ENCODE measurements at regions not wholly inside any gene's neighbourhood (a gene's known extent, or its start where the extent isn't known, plus 50 kb on each side); places are given as distances from the start of the nearest gene placed in this dataset.
"Not testable (repeated sequence)": the region's sequence is repeated elsewhere in the genome, so short reads cannot be mapped to it uniquely, and the experiment has no call there.

DNA sequence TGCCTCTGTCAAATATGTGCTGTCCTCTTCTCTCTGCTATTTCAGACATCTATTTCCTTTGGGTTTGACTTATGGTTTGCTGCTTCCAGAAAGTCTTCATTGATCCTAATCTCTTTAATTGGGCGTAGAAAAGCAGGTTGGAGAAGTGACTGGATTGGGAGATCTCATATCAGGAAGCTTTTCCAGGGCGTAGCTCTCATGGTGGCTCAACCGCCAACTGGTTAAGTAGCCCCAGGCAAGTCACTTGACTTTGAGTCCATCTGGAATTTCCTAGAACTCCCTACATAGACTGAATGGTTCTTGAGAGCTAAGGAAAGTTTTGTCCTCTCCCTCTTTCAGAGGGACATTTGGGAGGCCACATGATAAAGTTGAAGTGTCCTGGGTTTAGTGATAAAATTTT lies 192.3 kb upstream of the GLRA1 start:
- DNase-seq (ENCODE audit: low read depth), result no peak

DNA sequence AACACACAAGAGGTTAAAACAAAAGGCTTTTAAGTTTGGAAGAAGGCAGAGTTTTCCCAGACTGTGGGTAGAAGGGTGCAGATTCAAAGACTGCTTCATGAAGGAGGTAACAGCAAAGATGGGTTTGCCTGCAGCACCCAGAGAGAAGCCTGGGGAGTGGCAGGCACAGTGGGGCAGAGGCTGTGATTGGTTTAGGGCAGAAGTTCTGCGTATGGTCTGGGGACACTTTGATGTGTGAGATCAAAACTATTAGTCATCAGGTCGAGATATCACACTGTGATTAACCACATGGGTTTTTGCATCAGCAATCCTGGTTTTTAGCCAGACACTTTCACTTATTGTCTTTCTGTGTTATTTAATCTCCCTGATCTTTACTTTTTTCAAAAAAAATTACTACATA lies 188.8 kb upstream of the GLRA1 start:
- DNase-seq (ENCODE audit: low read depth), result peak; percentile 7

DNA sequence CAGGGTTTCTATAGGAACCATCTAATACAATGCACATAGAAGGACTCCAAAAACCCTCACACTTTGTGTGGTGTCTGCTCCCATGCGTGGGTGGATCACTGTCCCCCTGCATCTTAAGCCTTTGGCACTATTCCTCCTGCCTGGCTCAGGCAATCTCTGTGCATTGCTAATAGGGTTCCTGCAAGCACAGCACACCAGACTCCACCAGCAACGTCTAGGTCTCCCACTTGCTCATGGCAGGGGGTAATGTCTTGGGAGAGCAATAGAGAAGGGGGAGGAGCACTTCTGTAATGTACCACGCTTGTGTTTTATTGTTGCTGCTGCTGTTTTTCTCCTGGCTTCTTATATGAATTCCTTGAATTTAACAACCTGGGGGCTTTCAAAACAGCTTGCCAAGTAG lies 182.6 kb upstream of the GLRA1 start:
- DNase-seq (ENCODE audit: low read depth), result no peak

DNA sequence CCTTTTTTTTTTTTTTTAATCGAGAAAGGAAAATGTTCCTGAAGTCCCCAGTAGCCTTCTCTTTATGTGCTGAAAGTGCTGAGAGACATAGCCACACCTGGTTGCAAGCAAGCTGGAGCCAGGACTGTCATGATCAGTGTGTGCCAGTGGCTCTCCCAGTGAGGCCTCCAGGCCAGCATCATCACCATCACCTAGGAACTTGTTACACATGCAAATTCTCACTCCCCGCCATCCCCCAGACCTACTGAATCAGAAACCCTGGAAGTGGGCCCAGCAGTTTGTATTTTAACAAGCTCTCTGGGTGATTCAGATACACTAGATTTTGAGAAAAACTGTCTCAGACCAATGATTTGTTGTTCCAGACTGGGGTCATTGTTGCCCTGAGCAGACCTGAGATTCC lies 181.9 kb upstream of the GLRA1 start:
- DNase-seq (ENCODE audit: low read depth), result no peak

DNA sequence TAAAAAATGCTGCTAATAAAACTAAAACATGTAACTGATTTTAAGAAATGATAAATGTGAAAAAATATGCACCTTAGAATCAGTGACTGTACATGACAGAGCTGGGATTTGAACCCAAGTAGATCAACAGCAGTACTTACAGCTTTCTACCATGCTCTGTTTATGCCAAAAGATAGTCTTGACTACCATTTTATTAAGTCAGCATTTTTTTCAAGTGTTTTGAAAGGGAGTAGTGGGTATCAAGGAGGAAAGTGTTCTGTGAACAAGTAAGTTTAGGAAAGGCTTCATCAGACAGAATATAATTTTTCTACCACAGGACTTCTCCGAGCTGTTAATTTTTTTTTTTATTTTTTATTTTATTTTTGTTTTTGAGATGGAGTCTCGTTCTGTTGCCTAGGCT lies 180.4 kb upstream of the GLRA1 start:
- DNase-seq (ENCODE audit: low read depth), result no peak

DNA sequence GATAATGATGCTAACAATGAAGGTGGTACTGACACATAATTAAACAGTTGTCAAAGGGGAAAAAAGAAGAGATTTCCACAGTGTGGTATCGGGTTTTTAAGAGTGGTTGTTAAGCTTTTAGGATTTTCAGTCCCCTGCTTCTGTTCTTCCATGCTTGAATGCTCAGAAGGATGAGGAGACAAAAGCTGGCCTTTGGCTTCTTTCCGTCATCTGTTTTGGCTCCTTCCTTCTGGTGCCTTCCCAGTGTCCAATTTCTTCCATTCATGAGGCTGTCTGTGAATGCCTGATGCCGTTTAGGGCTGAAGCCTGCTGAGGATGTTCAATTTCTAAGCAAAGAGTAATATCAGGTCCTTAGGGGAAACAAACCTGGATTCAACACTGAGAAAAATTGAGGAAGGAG lies 179.6 kb upstream of the GLRA1 start:
- DNase-seq (ENCODE audit: low read depth), result no peak

DNA sequence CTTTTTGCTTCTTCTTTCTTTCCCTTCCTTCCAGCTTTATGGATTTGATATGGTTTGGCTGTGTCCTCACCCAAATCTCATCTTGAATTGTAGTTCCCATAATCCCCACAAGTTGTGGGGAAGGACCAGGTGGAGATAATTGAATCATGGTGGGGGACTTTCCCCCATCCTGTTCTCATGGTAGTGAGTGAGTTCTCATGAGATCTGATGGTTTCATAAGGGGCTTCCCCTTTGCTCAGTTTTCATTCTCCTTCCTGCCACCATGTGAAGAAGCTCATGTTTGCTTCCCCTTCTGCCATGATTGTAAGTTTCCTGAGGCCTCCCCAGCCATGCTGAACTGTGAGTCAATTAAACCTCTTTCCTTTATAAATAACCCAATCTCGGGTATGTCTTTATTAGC lies 178.3 kb upstream of the GLRA1 start:
- not testable (repeated sequence) for DNase-seq (ENCODE audit: low read depth)

DNA sequence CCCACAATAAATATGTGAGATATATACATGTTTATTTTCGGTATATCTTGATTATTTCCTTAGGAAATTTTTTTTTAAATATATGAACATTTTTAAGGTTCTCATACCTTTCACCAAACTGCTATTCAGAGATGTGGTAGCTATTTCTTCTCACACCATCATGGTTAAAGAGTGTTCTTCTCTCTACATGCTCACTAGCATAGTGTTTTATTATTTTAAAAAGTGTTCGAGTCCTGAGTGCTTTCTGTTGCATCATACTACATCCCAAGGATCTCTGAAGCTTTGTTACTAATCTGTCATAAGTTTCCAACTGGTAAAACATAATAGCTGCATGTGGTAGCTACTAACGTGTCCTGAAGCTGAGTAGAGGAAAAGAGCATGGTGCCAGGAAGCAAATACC lies 177.4 kb upstream of the GLRA1 start:
- no peak for DNase-seq (ENCODE audit: low read depth)

DNA sequence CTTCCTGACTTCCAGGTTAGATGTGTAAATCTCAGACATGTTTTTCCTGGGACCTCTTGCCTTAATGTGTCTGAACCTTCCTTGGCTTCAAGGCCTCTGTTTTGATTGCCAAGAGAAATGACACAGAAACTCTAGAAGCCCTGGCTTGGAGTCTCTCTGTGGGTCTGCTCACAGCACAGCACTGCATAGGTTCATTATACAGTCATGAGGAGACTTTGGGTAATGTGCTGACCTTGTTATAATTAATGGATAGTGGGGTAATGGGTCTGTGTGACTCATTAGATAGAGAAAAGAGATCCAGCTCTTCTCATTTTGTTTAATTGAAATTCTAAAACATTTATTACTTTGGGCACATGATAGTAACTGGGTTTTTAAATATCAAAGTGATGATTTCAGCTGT lies 175.8 kb upstream of the GLRA1 start:
- no peak for DNase-seq (ENCODE audit: low read depth)

DNA sequence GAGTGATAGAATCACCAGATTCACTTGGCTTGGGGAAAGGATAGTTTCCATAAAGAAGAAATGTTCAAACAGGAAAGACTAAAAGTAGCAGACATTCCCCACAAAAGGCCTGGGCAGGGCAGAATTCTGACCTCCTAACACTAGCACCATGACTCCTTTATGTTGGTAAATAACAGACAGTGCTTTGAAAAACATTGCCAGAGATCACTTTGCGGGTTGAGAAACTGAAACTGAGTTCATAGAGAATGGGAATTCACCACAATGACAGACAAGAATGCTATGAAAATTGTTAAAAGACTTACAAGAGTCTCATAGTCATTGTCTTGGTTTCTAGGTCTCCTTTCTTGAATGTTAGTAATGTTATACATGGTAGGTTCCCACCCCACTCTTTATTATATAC lies 172.5 kb upstream of the GLRA1 start:
- no peak for DNase-seq (ENCODE audit: low read depth)

DNA sequence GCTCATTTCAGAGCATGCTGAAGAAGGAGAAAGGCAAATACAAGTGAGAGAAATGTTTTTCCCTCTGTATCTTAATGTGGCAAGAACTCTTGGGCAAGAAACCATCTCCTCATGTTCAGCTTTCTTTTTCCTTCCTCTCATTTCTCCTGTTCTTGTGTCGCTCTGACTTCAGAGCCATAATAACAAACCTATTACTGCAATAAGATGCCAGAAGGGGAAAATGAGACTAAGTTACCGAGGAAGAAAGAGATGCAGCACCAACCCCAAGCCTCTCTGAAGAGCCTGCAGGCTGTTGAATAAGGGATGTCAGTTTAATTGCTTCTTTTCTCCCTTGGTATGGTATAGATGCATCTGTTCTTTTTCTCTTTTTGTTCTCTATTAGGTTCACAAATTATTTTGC lies 170.1 kb upstream of the GLRA1 start:
- no peak for DNase-seq (ENCODE audit: low read depth)

DNA sequence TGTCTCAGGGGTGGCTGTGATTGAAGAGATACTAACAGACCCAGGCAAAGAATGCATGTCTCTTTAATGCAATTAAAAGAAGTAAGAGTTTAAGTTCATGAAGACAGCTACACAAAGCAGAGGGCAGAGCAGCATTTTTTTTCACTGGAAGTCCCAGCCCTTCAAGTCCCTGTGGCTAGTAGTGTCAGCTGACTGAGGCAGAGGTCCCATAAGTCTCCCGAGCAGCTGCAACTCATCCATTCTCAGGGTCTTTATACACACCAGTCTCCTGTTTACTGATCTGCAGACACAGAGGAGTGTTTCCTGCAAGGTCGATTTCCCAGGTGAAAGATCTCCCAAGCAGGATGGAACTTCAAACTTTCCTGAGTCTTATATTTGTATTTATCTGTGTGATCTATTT lies 169.4 kb upstream of the GLRA1 start:
- DNase-seq (ENCODE audit: low read depth), result no peak

DNA sequence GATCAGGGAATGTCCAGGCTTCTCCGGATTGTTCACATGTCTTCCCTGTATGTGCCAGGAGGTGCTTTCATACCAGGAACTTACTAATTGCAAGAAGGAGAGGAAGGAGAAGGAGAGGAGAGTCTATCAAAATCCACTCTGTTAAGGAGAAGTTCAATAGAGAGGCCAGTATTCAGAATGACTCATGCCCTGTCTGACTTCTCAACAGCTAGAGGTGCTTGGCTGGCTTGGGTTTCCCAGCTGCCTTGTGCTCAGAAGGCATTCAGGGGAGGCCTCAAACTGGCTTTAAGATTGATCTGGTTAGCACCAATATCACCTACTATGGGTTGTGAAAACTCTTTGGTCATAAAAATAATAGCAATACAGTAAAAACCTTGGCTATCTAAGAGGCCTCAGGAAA lies 167.9 kb upstream of the GLRA1 start:
- no peak for DNase-seq (ENCODE audit: low read depth)

DNA sequence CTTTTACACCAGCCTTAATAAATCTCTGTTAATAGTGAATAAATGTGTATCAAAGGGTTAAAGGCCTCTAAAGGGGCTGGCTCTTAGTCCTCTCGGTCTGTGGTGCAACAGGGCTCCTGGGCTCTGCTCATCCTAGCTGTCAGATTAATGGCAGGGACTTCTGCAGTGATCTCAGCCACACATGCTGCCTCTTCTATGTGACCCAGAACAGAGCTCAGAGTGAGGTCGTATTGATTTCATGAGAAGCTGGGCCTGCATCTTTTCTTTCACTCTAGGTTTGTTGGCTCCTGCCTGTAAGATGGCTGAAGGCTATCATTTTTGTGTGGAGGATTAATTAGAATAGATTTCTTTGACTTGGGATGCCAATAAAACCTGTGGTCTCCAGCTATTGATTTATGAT lies 165.0 kb upstream of the GLRA1 start:
- DNase-seq (ENCODE audit: low read depth), result no peak

DNA sequence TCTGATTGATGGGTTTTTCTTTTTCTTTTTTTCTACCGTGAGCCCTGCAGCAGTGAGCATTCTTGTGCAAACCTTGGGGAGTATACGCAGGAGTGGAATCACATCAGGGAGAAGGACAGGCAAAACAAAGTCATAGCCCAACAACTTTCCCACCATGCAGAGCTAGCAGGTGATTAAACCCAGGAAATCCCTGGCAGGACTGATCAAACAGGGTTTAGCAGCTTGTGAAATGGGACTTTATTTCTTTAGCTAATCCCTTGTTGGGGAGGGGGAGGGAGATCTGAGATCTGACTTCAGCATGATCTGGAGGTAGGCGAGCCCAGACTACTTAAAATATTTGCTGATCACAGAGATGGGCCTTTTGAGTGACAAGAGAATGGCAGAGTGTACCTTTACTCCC lies 162.0 kb upstream of the GLRA1 start:
- DNase-seq (ENCODE audit: low read depth), result no peak

DNA sequence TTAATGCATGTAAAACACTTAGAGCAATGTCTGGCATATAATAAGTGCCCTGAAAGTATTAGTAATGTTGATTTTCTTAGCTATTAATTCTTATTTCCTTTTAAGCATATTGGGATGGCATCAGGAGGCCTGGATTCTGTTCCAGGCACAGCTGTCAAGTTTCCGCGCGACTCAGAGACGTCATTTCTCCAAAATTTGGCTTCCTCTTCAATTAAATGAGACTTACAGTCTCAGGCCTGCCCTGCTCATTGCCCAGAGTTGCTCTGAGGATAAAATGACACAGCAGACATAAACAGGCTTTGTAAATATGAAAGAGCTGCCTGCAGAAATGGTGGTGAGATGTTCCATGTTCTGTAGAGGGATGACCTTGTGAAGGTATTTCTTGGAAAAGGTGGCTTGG lies 159.8 kb upstream of the GLRA1 start:
- DNase-seq (ENCODE audit: low read depth), result no peak

DNA sequence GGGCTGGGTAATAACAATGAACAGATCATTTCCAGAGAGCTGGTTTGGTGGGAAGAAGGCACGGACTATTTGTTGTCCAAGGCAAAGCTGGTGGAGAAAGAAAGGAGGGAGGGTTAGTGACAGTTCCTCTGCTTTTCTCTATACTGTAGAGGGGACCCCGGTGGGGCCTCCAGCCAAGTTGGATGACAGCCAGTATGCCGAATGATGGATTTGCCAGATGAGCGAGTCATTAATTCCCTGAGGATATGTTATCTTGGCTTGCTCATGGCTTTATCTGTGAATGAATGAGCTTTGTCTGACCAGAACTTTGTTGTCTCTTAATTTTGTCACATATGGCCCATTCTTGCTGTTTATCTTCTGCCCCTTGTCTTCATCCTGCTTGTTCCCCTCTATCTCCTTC lies 158.6 kb upstream of the GLRA1 start:
- DNase-seq (ENCODE audit: low read depth), result no peak

DNA sequence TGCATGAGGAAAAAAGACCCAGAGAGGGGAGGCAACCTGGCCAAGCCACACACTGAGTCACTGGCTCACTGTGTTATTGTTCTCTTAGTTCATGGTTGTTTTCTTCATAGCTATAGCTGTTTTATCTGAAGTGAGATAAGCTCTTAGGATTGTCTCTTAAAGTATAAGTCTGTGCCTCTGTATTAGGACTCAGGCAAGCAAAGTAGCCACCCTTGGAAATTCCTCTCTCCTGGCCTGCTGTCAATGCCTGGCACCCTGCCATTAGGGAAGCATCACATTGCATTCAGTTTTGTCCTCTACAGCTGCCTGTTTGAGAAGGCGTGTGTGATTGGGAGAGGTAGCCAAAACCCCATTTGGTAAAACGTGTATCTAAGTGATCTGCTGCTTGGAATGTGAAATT lies 147.4 kb upstream of the GLRA1 start:
- DNase-seq (ENCODE audit: low read depth), result no peak

DNA sequence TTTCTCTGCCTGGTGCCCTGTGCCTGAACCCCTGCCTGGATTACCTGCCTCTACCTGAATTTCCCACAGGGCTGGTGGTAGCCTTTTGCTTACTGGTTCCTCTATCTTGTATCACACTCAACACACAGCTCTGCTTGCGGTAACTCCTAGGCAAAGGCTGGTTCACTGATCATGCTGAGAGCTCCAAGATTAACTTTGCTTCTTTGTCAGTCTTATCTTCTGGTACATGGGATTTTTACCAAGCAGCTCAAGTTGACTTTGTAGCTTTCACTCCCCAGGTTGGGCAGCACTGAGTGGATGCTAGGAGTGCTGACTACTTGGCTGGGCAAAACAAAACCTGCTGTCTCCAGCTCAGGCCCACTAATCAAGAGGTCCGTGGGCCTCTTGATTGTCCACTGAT lies 145.9 kb upstream of the GLRA1 start:
- DNase-seq (ENCODE audit: low read depth), result no peak

DNA sequence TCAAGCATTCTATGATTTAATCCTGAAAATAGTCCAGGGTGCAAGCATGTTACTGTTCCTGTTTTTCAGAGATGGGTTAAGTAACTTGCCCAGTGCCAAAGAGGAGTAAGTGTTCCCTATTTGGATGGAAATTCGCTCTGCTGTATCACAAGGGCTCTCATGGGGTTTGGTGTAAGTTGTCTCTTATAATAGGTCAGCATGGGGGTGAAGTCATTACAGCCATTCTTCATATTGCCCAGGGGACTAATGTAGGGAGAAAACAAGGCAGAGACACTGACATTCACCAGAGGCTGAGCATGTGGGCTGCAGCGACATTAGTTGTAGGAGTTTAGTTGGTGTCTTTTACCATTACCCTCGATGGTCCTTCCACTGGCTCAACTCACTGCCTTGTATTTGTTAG lies 142.1 kb upstream of the GLRA1 start:
- DNase-seq (ENCODE audit: low read depth), result no peak

DNA sequence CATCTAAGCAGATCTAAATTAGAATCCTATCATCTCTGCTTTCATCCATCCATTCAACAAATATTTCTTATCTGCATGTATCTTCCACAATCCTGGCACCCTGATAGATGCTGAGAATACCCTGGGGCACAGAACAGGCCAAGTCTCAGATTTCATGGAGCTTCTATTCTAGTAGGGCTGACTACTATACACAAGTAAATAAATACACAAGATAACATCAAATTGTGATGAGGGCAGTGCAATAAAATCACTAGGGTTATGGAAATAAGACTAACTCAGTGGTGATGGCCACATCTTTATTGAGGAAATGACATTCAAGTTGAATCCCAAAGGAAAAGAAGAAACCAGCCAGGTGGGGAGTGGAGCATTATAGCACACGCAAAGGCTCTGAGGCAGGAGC lies 138.4 kb upstream of the GLRA1 start:
- peak; percentile 4 for DNase-seq (ENCODE audit: low read depth)

DNA sequence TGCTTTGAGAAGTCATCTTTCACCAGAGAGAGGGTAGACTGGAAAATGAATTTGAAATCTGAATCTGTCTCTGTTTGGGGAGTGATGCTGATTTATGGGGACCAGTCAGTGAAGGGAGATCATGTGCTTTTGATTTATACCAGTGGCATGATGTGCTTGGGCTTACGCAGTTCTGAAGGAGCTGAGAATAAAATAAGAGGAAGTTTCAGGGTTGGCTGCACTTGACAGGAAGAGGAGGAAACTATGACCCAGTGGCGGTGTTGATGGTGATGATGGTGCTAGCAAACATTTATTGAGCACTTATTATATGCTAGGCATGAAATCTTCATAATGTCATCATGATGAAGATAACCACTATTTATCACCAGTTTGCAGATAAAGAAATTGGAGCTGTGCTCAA lies 136.4 kb upstream of the GLRA1 start:
- DNase-seq (ENCODE audit: low read depth), result no peak

DNA sequence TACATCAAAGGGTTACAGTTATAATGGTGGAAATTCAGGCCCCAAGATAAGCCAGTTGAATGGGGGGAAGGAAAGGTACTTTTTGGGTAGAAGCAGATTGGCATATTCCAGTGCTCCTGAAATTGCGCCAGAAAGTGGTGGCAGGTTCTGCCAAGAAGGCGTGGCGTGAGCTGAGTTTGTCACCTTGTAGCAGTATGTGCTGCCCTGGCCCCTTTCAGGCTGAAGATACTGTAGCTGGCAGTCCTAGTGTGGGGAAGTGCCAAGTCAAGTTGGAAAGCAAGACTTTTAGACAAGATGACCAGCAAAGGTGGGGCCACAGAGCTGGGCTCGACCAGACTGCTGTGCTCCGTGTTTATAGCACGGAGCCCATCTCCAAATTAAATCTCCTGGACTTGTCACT lies 133.6 kb upstream of the GLRA1 start:
- no peak for DNase-seq (ENCODE audit: low read depth)

DNA sequence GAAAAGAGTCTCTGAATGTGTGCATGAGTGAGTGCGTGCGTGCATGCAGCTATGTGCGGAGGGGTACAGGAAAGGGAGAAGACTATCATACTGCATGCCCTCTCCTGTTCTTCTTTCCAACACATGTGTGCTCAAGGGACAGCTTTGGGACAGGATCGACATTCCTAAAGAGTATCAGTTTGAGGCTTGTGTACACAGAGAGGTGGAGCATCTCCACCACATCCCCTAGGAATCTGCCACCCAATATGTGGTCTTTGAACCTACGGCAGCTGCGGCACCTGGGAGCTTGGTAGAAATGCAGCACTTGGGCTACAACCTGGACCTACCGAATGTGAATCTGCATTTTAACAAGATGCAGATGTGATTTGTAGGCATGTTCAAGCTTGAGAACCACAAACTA lies 132.3 kb upstream of the GLRA1 start:
- no peak for DNase-seq (ENCODE audit: low read depth)

DNA sequence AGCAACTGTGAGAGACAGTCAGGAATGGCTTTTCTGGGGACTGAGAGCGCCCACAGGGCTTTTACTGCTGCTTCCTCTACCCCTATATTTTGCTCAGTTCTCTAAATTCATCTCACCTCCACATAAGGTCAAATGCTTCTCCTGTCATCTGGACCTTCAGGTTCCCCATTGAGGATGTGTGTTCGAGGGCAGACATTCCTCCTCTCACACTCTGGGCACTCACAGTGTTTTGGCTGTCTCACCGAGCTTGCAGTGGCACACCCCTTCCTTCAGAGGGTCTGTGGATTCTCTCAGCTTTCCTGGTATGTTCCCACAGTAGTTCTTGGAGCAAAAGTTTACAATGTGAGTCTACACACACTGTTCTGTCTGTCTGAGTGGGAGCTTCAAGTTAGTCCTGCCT lies 127.8 kb upstream of the GLRA1 start:
- DNase-seq (ENCODE audit: low read depth), result no peak

All from M059J (cell line).